Gastrocnemius medialis (tissue), 4 donors: ENCODE measurements at regions not wholly inside any gene's neighbourhood (a gene's known extent, or its start where the extent isn't known, plus 50 kb on each side); places are given as distances from the start of the nearest gene placed in this dataset.

Experiments
- ATAC-seq, 2 donors: fragments of 150-250 bp; one replicate each; pipeline ENCODE4 v1.9.1; 2016
- DNase-seq, 2 donors: peaks; one replicate each; pipeline ENCODE4 v3.0.0-alpha.2; 2019
- H3K27ac ChIP-seq, 4 donors: fragments of 200-600 bp; sonication (generic); 1 replicate in 1 of 4; 2 replicates in 3 of 4; pipeline ENCODE4 v1.5.1; 2016 to 2018; ENCODE audit warnings: mild to moderate bottlenecking in 2 of 4, moderate library complexity in 1 of 4
- H3K27me3 ChIP-seq, 3 donors: fragments of 200-600 bp; sonication (generic) in 2 of 3; 1 replicate in 1 of 3; 2 replicates in 2 of 3; pipeline versions ENCODE4 v1.5.1 to v1.6.0; 2016 to 2019; ENCODE audit warnings: mild to moderate bottlenecking in 1 of 3, moderate library complexity in 1 of 3
- H3K36me3 ChIP-seq, 2 donors: fragments of 200-600 bp; sonication (generic) in 1 of 2; one replicate each; pipeline ENCODE4 v1.5.1; 2017 to 2018
- H3K4me1 ChIP-seq, 2 donors: fragments of 200-600 bp; sonication (generic) in 1 of 2; one replicate each; pipeline ENCODE4 v1.5.1; 2016 to 2017; ENCODE audit warnings: mild to moderate bottlenecking in 2 of 2
- H3K4me3 ChIP-seq, 4 donors: fragments of 200-600 bp; sonication (generic) in 3 of 4; 1 replicate in 1 of 4; 2 replicates in 3 of 4; pipeline ENCODE4 v1.5.1; 2016 to 2019; ENCODE audit warnings: mild to moderate bottlenecking in 2 of 4
- H3K9me3 ChIP-seq, 3 donors: fragments of 200-600 bp; sonication (generic) in 2 of 3; 1 replicate in 1 of 3; 2 replicates in 2 of 3; pipeline ENCODE4 v1.5.1; 2016 to 2019
- POLR2A ChIP-seq, 2 donors: fragments of 450-650 bp; IDR thresholded peaks; one replicate each; pipeline ENCODE4 v1.6.1; 2017; ENCODE audit warnings: antibody characterized with exemption in 2 of 2, mild to moderate bottlenecking in 2 of 2, moderate library complexity in 2 of 2
- in situ Hi-C, 4 donors: fragments of 200-750 bp; cut with MboI; loops; one replicate each; pipeline versions ENCODE4 v1.15.0 to v1.8.0; 2017; ENCODE audit warnings: low sequenced_read_pairs in 4 of 4
- intact Hi-C: fragments of 100-400 bp; cut with DNase I; formaldehyde crosslinking; loops from one replicate; pipeline ENCODE4 v1.15.1; 2023; ENCODE audit warnings: low total_unique reads
- TF ChIP-seq, protein P1 (sequence below), 5 experiments: fragments of 450-650 bp in 3 of 5; fragments of 200-600 bp in 2 of 5; sonication (generic) in 2 of 5; IDR thresholded peaks in 4 of 5; conservative IDR thresholded peaks in 1 of 5; 1 replicate in 4 of 5; 2 replicates in 1 of 5; pipeline ENCODE4 v1.5.1; 2016 to 2019; ENCODE audit warnings: antibody characterized with exemption in 5 of 5, mild to moderate bottlenecking in 3 of 5, moderate library complexity in 3 of 5

DNA sequence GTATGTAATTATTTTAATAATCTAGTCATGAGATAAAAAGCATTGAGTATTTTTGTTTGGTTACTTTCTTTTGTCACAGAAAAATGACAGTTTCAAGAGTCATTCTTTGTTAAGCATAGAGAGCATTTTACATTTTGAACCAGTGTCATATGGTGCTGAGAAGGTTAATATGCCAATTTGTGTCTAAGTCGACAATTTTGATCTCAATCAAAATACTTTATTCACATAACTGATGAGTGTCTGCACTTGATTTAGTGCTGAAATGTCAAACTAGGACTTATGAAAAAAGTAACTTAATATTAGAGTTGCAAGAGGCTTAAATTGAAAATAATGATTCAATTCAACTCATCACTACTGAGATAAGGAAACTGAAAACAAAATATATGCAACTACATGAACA is 1804.6 kb upstream of the ACO1 start:
- no peak for TF ChIP-seq POLR2A (IDR thresholded peaks at IDR 0.05)
- TF ChIP-seq, protein P1, sequence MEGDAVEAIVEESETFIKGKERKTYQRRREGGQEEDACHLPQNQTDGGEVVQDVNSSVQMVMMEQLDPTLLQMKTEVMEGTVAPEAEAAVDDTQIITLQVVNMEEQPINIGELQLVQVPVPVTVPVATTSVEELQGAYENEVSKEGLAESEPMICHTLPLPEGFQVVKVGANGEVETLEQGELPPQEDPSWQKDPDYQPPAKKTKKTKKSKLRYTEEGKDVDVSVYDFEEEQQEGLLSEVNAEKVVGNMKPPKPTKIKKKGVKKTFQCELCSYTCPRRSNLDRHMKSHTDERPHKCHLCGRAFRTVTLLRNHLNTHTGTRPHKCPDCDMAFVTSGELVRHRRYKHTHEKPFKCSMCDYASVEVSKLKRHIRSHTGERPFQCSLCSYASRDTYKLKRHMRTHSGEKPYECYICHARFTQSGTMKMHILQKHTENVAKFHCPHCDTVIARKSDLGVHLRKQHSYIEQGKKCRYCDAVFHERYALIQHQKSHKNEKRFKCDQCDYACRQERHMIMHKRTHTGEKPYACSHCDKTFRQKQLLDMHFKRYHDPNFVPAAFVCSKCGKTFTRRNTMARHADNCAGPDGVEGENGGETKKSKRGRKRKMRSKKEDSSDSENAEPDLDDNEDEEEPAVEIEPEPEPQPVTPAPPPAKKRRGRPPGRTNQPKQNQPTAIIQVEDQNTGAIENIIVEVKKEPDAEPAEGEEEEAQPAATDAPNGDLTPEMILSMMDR (IDR thresholded peaks at IDR 0.05 in 4 of 5, conservative IDR thresholded peaks at IDR 0.05 in 1 of 5), result no peak
- H3K36me3 ChIP-seq, result no peaks in the 10 kb centered on the region
- DNase-seq, result no peak
- in situ Hi-C loops (no loop called here), intact Hi-C loops (no loop called here)
- H3K4me1 ChIP-seq, result no peaks in the 10 kb centered on the region
- H3K27me3 ChIP-seq, result no peaks in the 10 kb centered on the region
- no peaks in the 10 kb centered on the region for H3K9me3 ChIP-seq
- no peak overlapping the region for H3K4me3 ChIP-seq
- no peak for ATAC-seq
- H3K27ac ChIP-seq, result no peak overlapping the region

DNA sequence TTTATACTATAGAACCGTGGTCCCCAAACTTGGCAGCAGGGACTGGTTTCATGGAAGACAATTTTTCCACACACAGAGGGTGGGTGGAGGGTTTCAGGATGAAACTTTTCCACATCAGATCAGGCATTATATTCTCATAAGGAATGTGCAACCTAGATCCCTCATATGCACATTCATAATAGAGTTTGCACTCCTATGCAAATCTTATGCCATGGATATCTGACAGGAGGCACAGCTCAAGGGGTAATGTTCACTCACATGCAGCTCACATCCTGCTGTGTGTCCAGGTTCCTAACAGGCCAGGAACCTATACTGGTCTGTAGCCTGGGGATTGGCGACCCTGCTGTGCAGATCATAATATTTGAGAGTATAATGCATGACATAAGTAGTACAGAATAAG is 1802.2 kb upstream of the ACO1 start:
- no peaks in the 10 kb centered on the region for H3K27me3 ChIP-seq
- intact Hi-C loops, result no loop called here
- no peaks in the 10 kb centered on the region for H3K4me1 ChIP-seq
- in situ Hi-C loops, result no loop called here
- ATAC-seq, result no peak
- no peaks in the 10 kb centered on the region for H3K9me3 ChIP-seq
- H3K4me3 ChIP-seq, result no peak overlapping the region
- no peak overlapping the region for H3K27ac ChIP-seq
- no peak for DNase-seq
- TF ChIP-seq, protein P1 (IDR thresholded peaks at IDR 0.05 in 4 of 5, conservative IDR thresholded peaks at IDR 0.05 in 1 of 5), result no peak
- TF ChIP-seq POLR2A (IDR thresholded peaks at IDR 0.05), result no peak
- H3K36me3 ChIP-seq, result no peaks in the 10 kb centered on the region

- Histone ChIP-seq H3K36me3 (no peaks in the 10 kb centered on the region), H3K4me3 (no peak overlapping the region), H3K27me3 (no peaks in the 10 kb centered on the region), H3K9me3 (no peaks in the 10 kb centered on the region), H3K27ac (no peak overlapping the region), H3K4me1 (no peaks in the 10 kb centered on the region)
- no peak for TF ChIP-seq POLR2A (IDR thresholded peaks at IDR 0.05)
- TF ChIP-seq, protein P1 (IDR thresholded peaks at IDR 0.05 in 4 of 5, conservative IDR thresholded peaks at IDR 0.05 in 1 of 5), result no peak
- no peak for ATAC-seq
- intact Hi-C loops (no loop called here), in situ Hi-C loops (no loop called here)
- no peak for DNase-seq
Observed at GRCh38 chr9:30584559-30584958, 1799.9 kb upstream of the ACO1 start.

GRCh38 chr9:30591461-30591860 is 1793.0 kb upstream of the ACO1 start:
- no peaks in the 10 kb centered on the region for H3K36me3 ChIP-seq
- H3K27me3 ChIP-seq, result no peaks in the 10 kb centered on the region
- H3K27ac ChIP-seq, result no peak overlapping the region
- intact Hi-C loops, result no loop called here
- no peaks in the 10 kb centered on the region for H3K4me1 ChIP-seq
- no peak overlapping the region for H3K4me3 ChIP-seq
- in situ Hi-C loops, result no loop called here
- H3K9me3 ChIP-seq, result no peaks in the 10 kb centered on the region
- no peak for ATAC-seq
- DNase-seq, result no peak
- TF ChIP-seq, protein P1 (IDR thresholded peaks at IDR 0.05 in 4 of 5, conservative IDR thresholded peaks at IDR 0.05 in 1 of 5), result no peak
- TF ChIP-seq POLR2A (IDR thresholded peaks at IDR 0.05), result no peak

DNA sequence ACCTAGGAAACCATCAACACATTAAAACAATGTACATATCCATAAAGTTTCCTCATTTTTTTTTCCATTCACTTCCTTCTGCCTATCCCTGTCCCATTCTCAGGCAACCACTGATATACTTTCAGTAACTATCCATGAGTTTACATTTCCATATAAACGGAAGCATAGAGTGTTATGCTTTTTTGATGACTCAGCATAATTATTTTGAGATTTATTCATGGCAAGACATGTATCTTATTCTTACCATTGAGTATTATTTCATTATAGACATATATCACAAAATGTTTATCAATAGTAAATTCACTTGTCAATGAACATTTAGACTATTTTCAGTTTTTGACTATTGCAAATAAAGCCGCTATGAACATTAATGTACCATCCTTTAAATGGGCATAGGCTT is 1786.8 kb upstream of the ACO1 start:
- DNase-seq (no peak), ATAC-seq (no peak)
- TF ChIP-seq, protein P1 (IDR thresholded peaks at IDR 0.05 in 4 of 5, conservative IDR thresholded peaks at IDR 0.05 in 1 of 5), result no peak
- TF ChIP-seq POLR2A (IDR thresholded peaks at IDR 0.05), result no peak
- H3K4me3 ChIP-seq, result no peak overlapping the region
- no peak overlapping the region for H3K27ac ChIP-seq
- no peaks in the 10 kb centered on the region for H3K36me3 ChIP-seq
- H3K27me3 ChIP-seq, result no peaks in the 10 kb centered on the region
- no peaks in the 10 kb centered on the region for H3K4me1 ChIP-seq
- in situ Hi-C loops (no loop called here), intact Hi-C loops (no loop called here)
- no peaks in the 10 kb centered on the region for H3K9me3 ChIP-seq
